Esophagus muscularis mucosa (tissue), 3 donors: ENCODE measurements at regions not wholly inside any gene's neighbourhood (a gene's known extent, or its start where the extent isn't known, plus 50 kb on each side); places are given as distances from the start of the nearest gene placed in this dataset.

Source experiments
- CTCF ChIP-seq, 3 experiments: fragments of 200-600 bp in 2 of 3; fragments of 450-650 bp in 1 of 3; sonication (generic) in 2 of 3; IDR thresholded peaks; one replicate each; pipeline ENCODE4 v1.5.1; 2017 to 2019; ENCODE audit warnings: antibody characterized with exemption in 3 of 3, mild to moderate bottlenecking in 2 of 3, moderate library complexity in 1 of 3
- POLR2AphosphoS5 ChIP-seq, 2 donors: sonication (generic); formaldehyde crosslinking; IDR thresholded peaks; one replicate each; pipeline ENCODE4 v1.6.1; 2017; ENCODE audit warnings: antibody characterized with exemption in 2 of 2

- TF ChIP-seq CTCF (IDR thresholded peaks at IDR 0.05) (no peak), POLR2AphosphoS5 (IDR thresholded peaks at IDR 0.05) (no peak)
Measured at GRCh38 chr10:120051671-120052070, 159.1 kb downstream of the SEC23IP start.
